Stomach (tissue), 4 donors: ENCODE measurements at regions not wholly inside any gene's neighbourhood (a gene's known extent, or its start where the extent isn't known, plus 50 kb on each side); places are given as distances from the start of the nearest gene placed in this dataset.

Experiments
- CTCF ChIP-seq, 7 experiments: fragments of 450-650 bp in 4 of 7; fragments of 200-600 bp in 3 of 7; sonication (generic) in 3 of 7; IDR thresholded peaks; one replicate each; pipeline ENCODE4 v1.5.1; 2016 to 2019; ENCODE audit warnings: antibody characterized with exemption in 7 of 7, control low read depth in 2 of 7, mild to moderate bottlenecking in 1 of 7
- POLR2A ChIP-seq, 4 donors: fragments of 450-650 bp; IDR thresholded peaks; one replicate each; pipeline ENCODE4 v1.6.1; 2016; ENCODE audit warnings: antibody characterized with exemption in 4 of 4, control low read depth in 2 of 4, mild to moderate bottlenecking in 1 of 4, moderate library complexity in 1 of 4
- POLR2AphosphoS5 ChIP-seq, 3 donors: sonication (generic); formaldehyde crosslinking; IDR thresholded peaks; one replicate each; pipeline ENCODE4 v1.6.1; 2016; ENCODE audit warnings: antibody characterized with exemption in 3 of 3

GRCh38 chr7:25481891-25482290 is 253.6 kb upstream of the NPVF start:
- TF ChIP-seq CTCF (IDR thresholded peaks at IDR 0.05) (no peak), POLR2AphosphoS5 (IDR thresholded peaks at IDR 0.05) (no peak), POLR2A (IDR thresholded peaks at IDR 0.05) (no peak)
